OCI-LY3 (cell line): ENCODE measurements at regions not wholly inside any gene's neighbourhood (a gene's known extent, or its start where the extent isn't known, plus 50 kb on each side); places are given as distances from the start of the nearest gene placed in this dataset.

Source experiments
- H2AFZ ChIP-seq: fragments of 200-600, 300-600 bp; shearing (Covaris generic); 2 replicates; pipeline ENCODE4 v1.6.0; 2014; ENCODE audit warnings: antibody characterized with exemption, low read depth, low read length
- H3K27ac ChIP-seq: fragments of 200-600, 300-600 bp; sonication (generic); 2 replicates; pipeline ENCODE4 v1.5.1; 2014; ENCODE audit warnings: mild to moderate bottlenecking, low read length, moderate library complexity, mixed read lengths
- H3K27me3 ChIP-seq: fragments of 200-600, 300-600 bp; sonication (generic); 2 replicates; pipeline ENCODE4 v1.6.1; 2014; ENCODE audit warnings: low read depth, low read length, mixed read lengths
- H3K36me3 ChIP-seq: fragments of 200-600, 300-600 bp; sonication (generic); replicated peaks from 2 replicates; pipeline ENCODE3; 2014; ENCODE audit warnings: low read depth, low read length, mixed read lengths
- H3K4me1 ChIP-seq: fragments of 300-600, 200-600 bp; sonication (generic); 2 replicates; pipeline ENCODE4 v1.6.1; 2014; ENCODE audit warnings: low read length, mixed read lengths
- H3K4me2 ChIP-seq: fragments of 200-600, 300-600 bp; sonication (generic); 2 replicates; pipeline ENCODE4 v1.6.1; 2014; ENCODE audit warnings: low read length, mixed read lengths
- H3K4me3 ChIP-seq: fragments of 300-600, 200-600 bp; sonication (generic); 2 replicates; pipeline ENCODE4 v1.5.1; 2014; ENCODE audit warnings: antibody characterized with exemption, mild to moderate bottlenecking, low read length, moderate library complexity
- H3K79me2 ChIP-seq: fragments of 300-600, 200-600 bp; shearing (Covaris generic); 2 replicates; pipeline ENCODE4 v1.6.1; 2014; ENCODE audit warnings: mild to moderate bottlenecking, low read length, mixed read lengths
- H3K9ac ChIP-seq: fragments of 300-600, 200-600 bp; shearing (Covaris generic); 2 replicates; pipeline ENCODE4 v1.6.0; 2014; ENCODE audit warnings: mild to moderate bottlenecking, low read length, moderate library complexity
- H3K9me3 ChIP-seq: fragments of 200-600, 300-600 bp; shearing (Covaris generic); 2 replicates; pipeline ENCODE4 v1.6.1; 2014; ENCODE audit warnings: low read length, mixed read lengths; ENCODE audit not compliant: insufficient read depth
- H4K20me1 ChIP-seq: fragments of 200-600, 300-600 bp; sonication (generic); 2 replicates; pipeline ENCODE4 v1.6.1; 2016; ENCODE audit warnings: low read length, mixed read lengths; ENCODE audit not compliant: insufficient read depth
- EZH2phosphoT487 ChIP-seq: fragments of 200-600 bp; shearing (Covaris generic); IDR thresholded peaks from 2 replicates; pipeline ENCODE4 v1.6.1; 2018; ENCODE audit warnings: antibody characterized with exemption, mixed run types, low read depth
- TF ChIP-seq, protein P1 (sequence below): fragments of 200-600, 300-600 bp; sonication (generic); IDR thresholded peaks from 2 replicates; pipeline ENCODE4 v1.5.1; 2014; ENCODE audit warnings: antibody characterized with exemption, low read length, low read depth

DNA sequence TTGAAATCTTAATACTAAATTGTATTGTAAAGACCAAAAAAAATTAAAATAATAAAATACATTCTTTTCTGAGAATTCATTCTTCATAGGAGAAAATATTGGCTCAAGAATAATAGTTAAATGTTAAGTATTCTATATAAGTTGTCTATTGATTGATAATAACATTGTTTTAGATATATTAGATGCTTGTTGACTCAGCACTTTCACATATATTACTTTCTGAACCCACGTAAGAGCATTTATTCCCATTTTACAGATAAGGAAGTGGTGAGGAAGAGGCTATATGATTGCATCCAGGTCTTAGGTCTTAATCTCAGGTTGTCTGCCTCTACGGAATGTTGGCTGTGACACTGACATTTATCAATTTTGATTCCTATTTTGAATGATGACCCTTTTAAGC is 898.8 kb downstream of the TTLL7 start:
- Histone ChIP-seq H3K4me3 (no peak overlapping the region), H2AFZ (no peak overlapping the region), H3K27ac (no peak overlapping the region), H4K20me1 (peaks cover 8% of the 10 kb centered on the region), H3K4me1 (peaks cover 15% of the 10 kb centered on the region), H3K79me2 (no peaks in the 10 kb centered on the region), H3K36me3 (peaks cover 24% of the 10 kb centered on the region), H3K27me3 (no peaks in the 10 kb centered on the region), H3K9me3 (no peaks in the 10 kb centered on the region), H3K9ac (no peak overlapping the region), H3K4me2 (no peak overlapping the region)
- no peak for TF ChIP-seq EZH2phosphoT487
- TF ChIP-seq, protein P1, sequence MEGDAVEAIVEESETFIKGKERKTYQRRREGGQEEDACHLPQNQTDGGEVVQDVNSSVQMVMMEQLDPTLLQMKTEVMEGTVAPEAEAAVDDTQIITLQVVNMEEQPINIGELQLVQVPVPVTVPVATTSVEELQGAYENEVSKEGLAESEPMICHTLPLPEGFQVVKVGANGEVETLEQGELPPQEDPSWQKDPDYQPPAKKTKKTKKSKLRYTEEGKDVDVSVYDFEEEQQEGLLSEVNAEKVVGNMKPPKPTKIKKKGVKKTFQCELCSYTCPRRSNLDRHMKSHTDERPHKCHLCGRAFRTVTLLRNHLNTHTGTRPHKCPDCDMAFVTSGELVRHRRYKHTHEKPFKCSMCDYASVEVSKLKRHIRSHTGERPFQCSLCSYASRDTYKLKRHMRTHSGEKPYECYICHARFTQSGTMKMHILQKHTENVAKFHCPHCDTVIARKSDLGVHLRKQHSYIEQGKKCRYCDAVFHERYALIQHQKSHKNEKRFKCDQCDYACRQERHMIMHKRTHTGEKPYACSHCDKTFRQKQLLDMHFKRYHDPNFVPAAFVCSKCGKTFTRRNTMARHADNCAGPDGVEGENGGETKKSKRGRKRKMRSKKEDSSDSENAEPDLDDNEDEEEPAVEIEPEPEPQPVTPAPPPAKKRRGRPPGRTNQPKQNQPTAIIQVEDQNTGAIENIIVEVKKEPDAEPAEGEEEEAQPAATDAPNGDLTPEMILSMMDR: no peak

DNA sequence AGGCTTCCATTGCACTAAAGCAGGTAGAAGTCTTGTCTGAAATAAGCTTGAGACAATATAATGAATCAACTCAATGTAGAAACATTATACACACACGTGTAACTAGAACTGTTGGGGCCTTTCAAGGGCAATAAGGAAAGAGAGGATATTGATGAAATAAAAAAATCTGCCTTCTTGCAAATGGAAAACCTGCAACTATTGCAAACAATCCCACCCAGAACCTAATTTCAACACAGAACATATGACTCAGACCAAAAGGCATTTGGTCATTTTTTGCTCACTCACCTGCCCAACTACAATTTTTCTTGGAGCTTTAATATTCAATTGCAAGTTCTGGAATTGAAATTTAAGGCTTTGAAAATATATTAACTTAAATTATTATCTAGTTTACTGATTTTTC is 900.1 kb downstream of the TTLL7 start:
- Histone ChIP-seq H3K79me2 (no peaks in the 10 kb centered on the region), H4K20me1 (peaks cover 8% of the 10 kb centered on the region), H3K36me3 (peaks cover 26% of the 10 kb centered on the region), H3K9me3 (no peaks in the 10 kb centered on the region), H3K27me3 (no peaks in the 10 kb centered on the region), H3K9ac (no peak overlapping the region), H3K4me3 (no peak overlapping the region), H2AFZ (no peak overlapping the region), H3K27ac (no peak overlapping the region), H3K4me2 (no peak overlapping the region), H3K4me1 (peaks cover 12% of the 10 kb centered on the region)
- TF ChIP-seq EZH2phosphoT487: no peak
- TF ChIP-seq, protein P1: no peak

DNA sequence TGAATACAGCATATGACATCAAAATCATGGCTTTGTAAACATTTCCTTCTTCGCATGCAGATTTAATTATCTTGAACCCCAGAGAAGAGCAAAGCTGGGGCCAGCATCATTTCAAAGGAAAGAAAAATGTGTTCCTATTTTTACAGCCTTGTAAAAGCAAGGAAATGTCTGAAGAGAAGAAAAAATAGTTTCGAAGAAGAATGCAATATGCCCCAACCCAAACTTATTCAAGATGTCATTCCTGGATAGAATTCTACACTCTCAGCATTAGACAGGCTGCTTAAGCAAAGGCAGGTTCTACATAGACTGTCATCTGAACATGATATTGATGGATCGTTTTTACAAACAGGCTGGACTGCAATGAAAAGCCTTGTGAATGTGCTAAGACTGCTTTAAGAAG is 900.8 kb downstream of the TTLL7 start:
- Histone ChIP-seq H3K4me1 (peaks cover 12% of the 10 kb centered on the region), H3K4me2 (peak overlapping the region; percentile 18; the same call in 1 of the 2 replicates), H3K79me2 (no peaks in the 10 kb centered on the region), H3K27me3 (no peaks in the 10 kb centered on the region), H3K9ac (no peak overlapping the region), H3K36me3 (peaks cover 26% of the 10 kb centered on the region), H3K27ac (no peak overlapping the region), H3K9me3 (no peaks in the 10 kb centered on the region), H2AFZ (no peak overlapping the region), H3K4me3 (no peak overlapping the region), H4K20me1 (peaks cover 8% of the 10 kb centered on the region)
- TF ChIP-seq, protein P1: no peak
- no peak for TF ChIP-seq EZH2phosphoT487

DNA sequence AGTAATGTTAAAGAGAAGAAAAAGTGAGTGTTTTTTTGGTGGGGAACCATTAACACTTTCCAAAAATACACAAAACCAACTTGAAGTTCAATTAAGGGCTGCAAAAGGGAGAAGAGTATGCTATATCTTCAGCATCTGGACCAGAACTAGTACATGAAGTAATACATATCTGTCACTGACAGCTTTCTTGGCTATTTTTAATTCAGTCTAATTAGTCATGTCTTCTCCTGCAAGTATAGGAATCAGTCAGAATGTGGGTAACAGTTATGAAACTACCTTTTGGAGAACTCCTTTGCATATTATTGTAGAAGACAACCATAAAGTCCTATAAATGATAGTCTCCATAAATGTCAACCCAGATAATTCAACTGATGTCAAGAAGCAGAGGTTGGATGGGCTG is 901.2 kb downstream of the TTLL7 start:
- H3K36me3 ChIP-seq: peaks cover 24% of the 10 kb centered on the region
- H2AFZ ChIP-seq: no peak overlapping the region
- peaks cover 8% of the 10 kb centered on the region for H4K20me1 ChIP-seq
- H3K79me2 ChIP-seq: no peaks in the 10 kb centered on the region
- peaks cover 12% of the 10 kb centered on the region for H3K4me1 ChIP-seq
- no peak overlapping the region for H3K9ac ChIP-seq
- H3K9me3 ChIP-seq: no peaks in the 10 kb centered on the region
- H3K4me3 ChIP-seq: no peak overlapping the region
- TF ChIP-seq EZH2phosphoT487: no peak
- TF ChIP-seq, protein P1: no peak
- H3K27ac ChIP-seq: no peak overlapping the region
- peak overlapping the region; percentile 18; the same call in 1 of the 2 replicates for H3K4me2 ChIP-seq
- no peaks in the 10 kb centered on the region for H3K27me3 ChIP-seq
